ENCODE measurements at regions not wholly inside any gene's neighbourhood (a gene's known extent, or its start where the extent isn't known, plus 50 kb on each side); places are given as distances from the start of the nearest gene placed in this dataset.

- no peak for TF ChIP-seq CTCF (IDR thresholded peaks at IDR 0.05)
- no peak for TF ChIP-seq POLR2A (IDR thresholded peaks at IDR 0.05)
Observed at GRCh38 chr17:72340836-72341235, 220.0 kb downstream of the SOX9 start.

All from heart left ventricle (tissue), 13 donors.